A549 (cell line): ENCODE measurements at regions not wholly inside any gene's neighbourhood (a gene's known extent, or its start where the extent isn't known, plus 50 kb on each side); places are given as distances from the start of the nearest gene placed in this dataset.

Experiments used
- ATAC-seq, 2 experiments: fragments of 200-7000 bp in 1 of 2; fragments of >200 bp in 1 of 2; cut with Nextera tagmentation in 1 of 2; cut with Tn5 transposase in 1 of 2; 3 replicates each; pipeline versions ENCODE4 v1.8.0 to v1.9.1; 2018 to 2020; ENCODE audit warnings: mild to moderate bottlenecking in 1 of 2, moderate library complexity in 1 of 2
- CTCF ChIA-PET: fragments of 300-600 bp; sonication (Branson Sonifier 250); formaldehyde crosslinking; extraction: SDS; loops from one replicate; lab custom pipeline; 2021; ENCODE audit warnings: antibody characterized with exemption, inconsistent platforms; lab: Yijun Ruan, JAX
- POLR2A ChIA-PET: fragments of 350-600 bp; formaldehyde crosslinking; extraction: SDS; loops from one replicate; lab custom pipeline; 2021; ENCODE audit warnings: antibody characterized with exemption, inconsistent platforms; lab: Yijun Ruan, JAX
- DNase-seq, 2 experiments: peaks; one replicate each; pipeline versions ENCODE4 v3.0.0 to v3.0.0-alpha.2; 2011 to 2016; ENCODE audit warnings: low read depth in 1 of 2, low spot score in 1 of 2
- FAIRE-seq: peaks from 2 replicates; lab custom pipeline; 2011; peaks lifted over from hg19 to GRCh38; lab: Jason Lieb, UNC
- H3K27ac ChIP-seq, 2 experiments: fragments of >200 bp; sonication (Bioruptor Twin); formaldehyde crosslinking; 3 replicates each; pipeline ENCODE4 v1.5.1; 2016 to 2017
- H3K4me1 ChIP-seq: fragments of >200 bp; sonication (Bioruptor Twin); formaldehyde crosslinking; 3 replicates; pipeline ENCODE4 v1.6.1; 2016
- H3K4me2 ChIP-seq: fragments of >200 bp; sonication (Bioruptor Twin); formaldehyde crosslinking; 3 replicates; pipeline ENCODE4 v1.6.1; 2016
- H3K4me3 ChIP-seq: fragments of >200 bp; sonication (Bioruptor Twin); formaldehyde crosslinking; 3 replicates; pipeline ENCODE4 v1.5.1; 2016
- H3K9me3 ChIP-seq: fragments of >200 bp; sonication (Bioruptor Twin); formaldehyde crosslinking; 3 replicates; pipeline ENCODE4 v1.6.1; 2016
- EHF ChIP-seq: fragments of 250-450 bp; sonication (Bioruptor Pico); IDR thresholded peaks from 2 replicates; pipeline ENCODE4 v1.5.0; 2020; ENCODE audit warnings: mild to moderate bottlenecking
- FOSL2 ChIP-seq, 2 experiments: fragments of 450-650 bp in 1 of 2; fragments of >200 bp in 1 of 2; sonication (Bioruptor Twin) in 1 of 2; formaldehyde crosslinking; IDR thresholded peaks; 2 replicates each; pipeline versions ENCODE4 v1.5.0 to v1.6.1; 2016 to 2020; ENCODE audit warnings: mild to moderate bottlenecking in 1 of 2, moderate library complexity in 1 of 2
- GATA3 ChIP-seq: IDR thresholded peaks from 2 replicates; pipeline ENCODE4 v1.6.1; 2012; ENCODE audit warnings: borderline replicate concordance
- HEYL ChIP-seq: fragments of 250-450 bp; sonication (Bioruptor Pico); IDR thresholded peaks from 2 replicates; pipeline ENCODE4 v1.8.0; 2021; ENCODE audit warnings: mild to moderate bottlenecking, moderate library complexity
- HOXA7 ChIP-seq: fragments of 250-450 bp; sonication (Bioruptor Pico); IDR thresholded peaks from 2 replicates; pipeline ENCODE4 v1.5.0; 2020; ENCODE audit warnings: mild to moderate bottlenecking, moderate library complexity
- HOXB13 ChIP-seq: fragments of 250-450 bp; sonication (Bioruptor Pico); IDR thresholded peaks from 2 replicates; pipeline ENCODE4 v1.5.0; 2020; ENCODE audit warnings: low read depth, mild to moderate bottlenecking, moderate library complexity
- HOXB5 ChIP-seq: fragments of 250-450 bp; sonication (Bioruptor Pico); IDR thresholded peaks from 2 replicates; pipeline ENCODE4 v1.5.0; 2020; ENCODE audit warnings: mild to moderate bottlenecking, moderate library complexity
- KDM1A ChIP-seq: fragments of 200-600 bp; sonication (generic); IDR thresholded peaks from 2 replicates; pipeline ENCODE4 v1.6.1; 2016; ENCODE audit warnings: low read depth, mild to moderate bottlenecking
- TFCP2L1 ChIP-seq: fragments of 250-450 bp; sonication (Bioruptor Pico); IDR thresholded peaks from 2 replicates; pipeline ENCODE4 v1.5.0; 2021; ENCODE audit warnings: mild to moderate bottlenecking
- ZC3H11A ChIP-seq: fragments of 450-650 bp; IDR thresholded peaks from 2 replicates; pipeline ENCODE4 v1.6.1; 2014; ENCODE audit warnings: antibody characterized with exemption, mild to moderate bottlenecking
- ZNF302 ChIP-seq: fragments of 250-450 bp; sonication (Bioruptor Pico); IDR thresholded peaks from 2 replicates; pipeline ENCODE4 v1.9.0; 2021; ENCODE audit warnings: inconsistent platforms, mild to moderate bottlenecking, moderate library complexity
- WGBS: methylation state at CpG from one replicate; pipeline ENCODE4 v1.1.6; 2017; ENCODE audit errors: missing lambda C conversion rate; 5-methylcytosine and 5-hydroxymethylcytosine counted together
- TF ChIP-seq, protein P1 (sequence below): fragments of >200 bp; sonication (Bioruptor Twin); formaldehyde crosslinking; IDR thresholded peaks from 3 replicates; pipeline ENCODE4 v1.5.1; 2016
- TF ChIP-seq, protein P2 (sequence below): fragments of 250-450 bp; sonication (Bioruptor Pico); IDR thresholded peaks from 2 replicates; pipeline ENCODE4 v1.5.0; 2020; ENCODE audit warnings: low read depth, mild to moderate bottlenecking, moderate library complexity
- TF ChIP-seq, protein P3 (sequence below): fragments of 250-450 bp; sonication (Bioruptor Pico); IDR thresholded peaks from 2 replicates; pipeline ENCODE4 v1.5.0; 2021; ENCODE audit warnings: mild to moderate bottlenecking, moderate library complexity, borderline replicate concordance
- TF ChIP-seq, protein P4 (sequence below): fragments of >200 bp; sonication (Bioruptor Twin); formaldehyde crosslinking; IDR thresholded peaks from 3 replicates; pipeline ENCODE4 v1.6.1; 2016
- TF ChIP-seq, protein P5 (sequence below): fragments of 150-350 bp; IDR thresholded peaks from 2 replicates; pipeline ENCODE4 v1.6.1; 2014; ENCODE audit warnings: low read depth, mild to moderate bottlenecking, low read length

DNA sequence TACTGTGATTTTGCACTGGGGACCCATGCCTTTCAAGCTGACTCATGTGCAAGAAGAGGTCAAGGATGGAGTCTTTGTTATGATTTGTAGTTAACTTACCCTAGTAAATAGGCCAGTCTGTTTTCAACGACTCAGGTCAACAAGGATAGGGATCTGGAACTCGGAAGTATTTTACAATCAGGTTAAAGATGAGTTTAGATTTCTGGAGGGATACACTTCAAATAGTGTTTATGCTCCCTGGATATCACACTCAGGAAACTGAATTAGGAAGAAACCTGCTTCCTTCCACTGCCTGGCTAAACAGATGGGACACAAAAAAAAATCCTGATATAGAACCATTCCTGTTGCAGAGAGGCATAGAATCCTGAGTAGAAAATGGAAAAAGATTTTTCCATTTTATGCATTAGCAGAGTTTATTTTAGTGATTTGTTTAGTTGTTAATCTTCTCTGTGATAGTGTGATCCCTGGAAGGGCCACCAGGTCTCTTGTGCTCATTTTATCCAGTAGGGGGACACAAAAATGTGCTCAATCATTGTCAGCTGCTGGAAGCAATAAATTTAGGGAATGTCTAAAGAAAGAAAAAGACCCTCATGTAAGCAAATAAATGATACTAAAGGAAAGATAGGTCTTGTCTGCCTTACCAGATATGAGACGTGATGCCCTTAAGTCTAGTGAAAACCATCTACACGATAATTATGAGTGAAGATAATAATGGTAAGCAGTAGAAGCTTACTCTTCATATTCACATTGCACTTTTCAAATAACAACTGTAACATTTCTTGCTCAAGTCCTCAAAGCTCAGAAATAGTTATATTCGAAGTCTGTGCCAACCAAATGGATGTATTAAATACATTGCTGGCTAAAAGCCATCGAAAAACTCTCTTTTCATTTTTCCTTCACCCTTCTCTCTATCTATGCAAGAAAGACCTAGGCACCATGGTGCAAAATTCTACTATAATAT, 452.1 kb upstream of the KCNMB2 start:
- POLR2A ChIA-PET, result no interaction called here
- peak overlapping the region; percentile 35 for H3K4me2 ChIP-seq
- no peaks in the 10 kb centered on the region for H3K9me3 ChIP-seq
- TF ChIP-seq, protein P1, sequence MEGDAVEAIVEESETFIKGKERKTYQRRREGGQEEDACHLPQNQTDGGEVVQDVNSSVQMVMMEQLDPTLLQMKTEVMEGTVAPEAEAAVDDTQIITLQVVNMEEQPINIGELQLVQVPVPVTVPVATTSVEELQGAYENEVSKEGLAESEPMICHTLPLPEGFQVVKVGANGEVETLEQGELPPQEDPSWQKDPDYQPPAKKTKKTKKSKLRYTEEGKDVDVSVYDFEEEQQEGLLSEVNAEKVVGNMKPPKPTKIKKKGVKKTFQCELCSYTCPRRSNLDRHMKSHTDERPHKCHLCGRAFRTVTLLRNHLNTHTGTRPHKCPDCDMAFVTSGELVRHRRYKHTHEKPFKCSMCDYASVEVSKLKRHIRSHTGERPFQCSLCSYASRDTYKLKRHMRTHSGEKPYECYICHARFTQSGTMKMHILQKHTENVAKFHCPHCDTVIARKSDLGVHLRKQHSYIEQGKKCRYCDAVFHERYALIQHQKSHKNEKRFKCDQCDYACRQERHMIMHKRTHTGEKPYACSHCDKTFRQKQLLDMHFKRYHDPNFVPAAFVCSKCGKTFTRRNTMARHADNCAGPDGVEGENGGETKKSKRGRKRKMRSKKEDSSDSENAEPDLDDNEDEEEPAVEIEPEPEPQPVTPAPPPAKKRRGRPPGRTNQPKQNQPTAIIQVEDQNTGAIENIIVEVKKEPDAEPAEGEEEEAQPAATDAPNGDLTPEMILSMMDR, result peak; percentile 24; the same call in 1 of the 3 replicates
- TF ChIP-seq HOXB5 (CRISPR knock-in tag) (peak; percentile 75; the same call in 1 of the 2 replicates), EHF (no peak)
- peak overlapping the region in 1 of 2 experiments; percentile 47; a peak in 4 of 6 replicates for H3K27ac ChIP-seq
- ATAC-seq (peak; percentile 82 to 86; a peak in 5 of 6 replicates), FAIRE-seq (no peak), DNase-seq (peak; percentile 11 to 13)
- CTCF ChIA-PET, result no interaction called here
- H3K4me1 ChIP-seq, result peaks cover 22% of the 10 kb centered on the region
- WGBS, result 68% methylated on average over 6 of the region's 6 CpGs
- H3K4me3 ChIP-seq, result no peak overlapping the region

DNA sequence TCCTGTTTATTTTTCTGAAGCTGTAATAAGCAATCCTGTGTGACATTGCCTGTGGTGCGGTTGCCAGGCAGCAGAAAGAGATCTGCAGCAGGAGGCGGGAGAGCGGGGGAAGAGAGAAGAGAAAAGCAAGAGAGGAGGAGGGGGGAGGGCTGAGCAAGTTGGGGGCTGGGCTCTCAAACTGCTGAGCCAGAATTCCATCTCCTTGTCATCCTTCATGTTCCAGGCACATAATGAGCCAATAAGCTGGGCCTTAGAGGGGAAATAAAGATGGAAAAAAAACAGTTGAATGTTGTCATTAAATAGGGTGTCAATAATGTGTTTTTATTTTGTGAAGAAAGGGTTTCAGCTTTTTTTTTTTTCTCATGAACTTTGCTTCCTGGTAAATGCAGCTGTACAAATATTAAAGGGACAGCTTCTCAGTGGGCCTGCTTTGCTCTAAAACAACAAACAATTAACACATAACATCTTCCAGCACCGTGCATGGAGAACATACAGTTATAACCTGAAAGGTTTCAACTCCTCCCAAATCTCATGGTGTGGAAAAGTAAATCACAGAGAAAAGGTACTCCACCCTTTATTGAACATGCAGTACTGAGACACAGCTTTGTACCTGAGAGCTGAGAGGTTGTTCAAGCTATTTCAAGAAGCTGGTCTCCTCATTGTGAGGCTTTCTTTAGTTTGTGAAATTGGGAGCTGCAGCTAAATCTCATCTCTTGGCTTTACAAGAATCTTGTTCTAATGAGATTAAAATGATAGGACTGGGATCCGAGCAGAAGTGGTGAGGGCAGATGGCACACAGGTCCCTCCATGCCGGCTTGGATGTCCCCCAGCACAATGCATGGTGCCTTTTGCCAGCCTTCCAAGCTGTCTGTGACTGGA, 451.1 kb upstream of the KCNMB2 start:
- H3K4me1 ChIP-seq, result peaks cover 22% of the 10 kb centered on the region
- no peak for TF ChIP-seq HOXB5 (CRISPR knock-in tag)
- no peak for TF ChIP-seq TFCP2L1 (CRISPR knock-in tag)
- TF ChIP-seq HEYL (CRISPR knock-in tag), result no peak
- no peak for TF ChIP-seq ZNF302 (CRISPR knock-in tag)
- TF ChIP-seq, protein P2, sequence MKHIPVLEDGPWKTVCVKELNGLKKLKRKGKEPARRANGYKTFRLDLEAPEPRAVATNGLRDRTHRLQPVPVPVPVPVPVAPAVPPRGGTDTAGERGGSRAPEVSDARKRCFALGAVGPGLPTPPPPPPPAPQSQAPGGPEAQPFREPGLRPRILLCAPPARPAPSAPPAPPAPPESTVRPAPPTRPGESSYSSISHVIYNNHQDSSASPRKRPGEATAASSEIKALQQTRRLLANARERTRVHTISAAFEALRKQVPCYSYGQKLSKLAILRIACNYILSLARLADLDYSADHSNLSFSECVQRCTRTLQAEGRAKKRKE, result no peak
- no peak for TF ChIP-seq GATA3
- no peak for TF ChIP-seq FOSL2 (IDR thresholded peaks at IDR 0.05)
- no peak for TF ChIP-seq FOSL2 (CRISPR knock-in tag; IDR thresholded peaks at IDR 0.05)
- TF ChIP-seq EHF, result no peak
- TF ChIP-seq HOXB13 (CRISPR knock-in tag), result no peak
- TF ChIP-seq, protein P3, sequence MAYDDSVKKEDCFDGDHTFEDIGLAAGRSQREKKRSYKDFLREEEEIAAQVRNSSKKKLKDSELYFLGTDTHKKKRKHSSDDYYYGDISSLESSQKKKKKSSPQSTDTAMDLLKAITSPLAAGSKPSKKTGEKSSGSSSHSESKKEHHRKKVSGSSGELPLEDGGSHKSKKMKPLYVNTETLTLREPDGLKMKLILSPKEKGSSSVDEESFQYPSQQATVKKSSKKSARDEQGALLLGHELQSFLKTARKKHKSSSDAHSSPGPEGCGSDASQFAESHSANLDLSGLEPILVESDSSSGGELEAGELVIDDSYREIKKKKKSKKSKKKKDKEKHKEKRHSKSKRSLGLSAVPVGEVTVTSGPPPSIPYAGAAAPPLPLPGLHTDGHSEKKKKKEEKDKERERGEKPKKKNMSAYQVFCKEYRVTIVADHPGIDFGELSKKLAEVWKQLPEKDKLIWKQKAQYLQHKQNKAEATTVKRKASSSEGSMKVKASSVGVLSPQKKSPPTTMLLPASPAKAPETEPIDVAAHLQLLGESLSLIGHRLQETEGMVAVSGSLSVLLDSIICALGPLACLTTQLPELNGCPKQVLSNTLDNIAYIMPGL (CRISPR knock-in tag), result no peak
- TF ChIP-seq ZC3H11A, result no peak
- FAIRE-seq, result no peak
- 53% methylated on average over 6 of the region's 6 CpGs for WGBS
- ATAC-seq, result peak; percentile 62 to 71; a peak in 5 of 6 replicates
- DNase-seq, result peak in 1 of 2 experiments; percentile 37
- peak overlapping the region; percentile 16 to 47 for H3K27ac ChIP-seq
- POLR2A ChIA-PET, result no interaction called here
- no peak overlapping the region for H3K4me3 ChIP-seq
- H3K4me2 ChIP-seq, result peak overlapping the region; percentile 35
- no peaks in the 10 kb centered on the region for H3K9me3 ChIP-seq
- CTCF ChIA-PET, result no interaction called here

DNA sequence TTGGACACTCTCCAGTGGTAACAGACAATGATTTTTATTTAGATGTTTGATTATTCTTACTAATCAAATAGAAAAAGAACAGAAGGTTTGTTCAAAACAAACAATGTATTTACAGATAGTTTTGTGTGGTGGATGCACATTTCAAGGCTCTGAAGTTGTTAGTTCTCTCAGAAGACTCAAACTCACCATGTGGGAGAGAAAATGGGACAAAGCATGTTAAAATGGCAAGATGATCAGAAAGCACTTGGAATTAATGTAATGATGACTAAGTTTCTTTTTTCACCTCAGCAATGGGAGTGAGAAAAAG, 450.5 kb upstream of the KCNMB2 start:
- Histone ChIP-seq H3K9me3 (no peaks in the 10 kb centered on the region), H3K27ac (peak overlapping the region; percentile 16 to 47), H3K4me2 (peak overlapping the region; percentile 35; the same call in 2 of the 3 replicates), H3K4me1 (peaks cover 22% of the 10 kb centered on the region), H3K4me3 (no peak overlapping the region)
- TF ChIP-seq HOXA7 (CRISPR knock-in tag) (no peak), KDM1A (no peak)
- TF ChIP-seq, protein P4, sequence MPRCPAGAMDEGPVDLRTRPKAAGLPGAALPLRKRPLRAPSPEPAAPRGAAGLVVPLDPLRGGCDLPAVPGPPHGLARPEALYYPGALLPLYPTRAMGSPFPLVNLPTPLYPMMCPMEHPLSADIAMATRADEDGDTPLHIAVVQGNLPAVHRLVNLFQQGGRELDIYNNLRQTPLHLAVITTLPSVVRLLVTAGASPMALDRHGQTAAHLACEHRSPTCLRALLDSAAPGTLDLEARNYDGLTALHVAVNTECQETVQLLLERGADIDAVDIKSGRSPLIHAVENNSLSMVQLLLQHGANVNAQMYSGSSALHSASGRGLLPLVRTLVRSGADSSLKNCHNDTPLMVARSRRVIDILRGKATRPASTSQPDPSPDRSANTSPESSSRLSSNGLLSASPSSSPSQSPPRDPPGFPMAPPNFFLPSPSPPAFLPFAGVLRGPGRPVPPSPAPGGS, result no peak
- TF ChIP-seq, protein P5, sequence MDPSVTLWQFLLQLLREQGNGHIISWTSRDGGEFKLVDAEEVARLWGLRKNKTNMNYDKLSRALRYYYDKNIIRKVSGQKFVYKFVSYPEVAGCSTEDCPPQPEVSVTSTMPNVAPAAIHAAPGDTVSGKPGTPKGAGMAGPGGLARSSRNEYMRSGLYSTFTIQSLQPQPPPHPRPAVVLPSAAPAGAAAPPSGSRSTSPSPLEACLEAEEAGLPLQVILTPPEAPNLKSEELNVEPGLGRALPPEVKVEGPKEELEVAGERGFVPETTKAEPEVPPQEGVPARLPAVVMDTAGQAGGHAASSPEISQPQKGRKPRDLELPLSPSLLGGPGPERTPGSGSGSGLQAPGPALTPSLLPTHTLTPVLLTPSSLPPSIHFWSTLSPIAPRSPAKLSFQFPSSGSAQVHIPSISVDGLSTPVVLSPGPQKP, result no peak
- ChIA-PET CTCF (no interaction called here), POLR2A (no interaction called here)
- ATAC-seq (no peak), DNase-seq (no peak), FAIRE-seq (no peak)
